MM.1S (cell line): ENCODE measurements at regions not wholly inside any gene's neighbourhood (a gene's known extent, or its start where the extent isn't known, plus 50 kb on each side); places are given as distances from the start of the nearest gene placed in this dataset.

Experiments used
- EZH2 ChIP-seq: fragments of 300-600 bp; sonication (generic); optimal IDR thresholded peaks from 2 replicates; pipeline ENCODE3; 2017; ENCODE audit warnings: low read depth, mild to moderate bottlenecking, antibody characterized with exemption, low read length, mixed read lengths
- EZH2phosphoT487 ChIP-seq: fragments of 300-600 bp; sonication (generic); IDR thresholded peaks from 2 replicates; pipeline ENCODE4 v1.6.1; 2018; ENCODE audit warnings: antibody characterized with exemption, low read length
- TF ChIP-seq, protein P1 (sequence below): fragments of 300-600 bp; sonication (generic); IDR thresholded peaks from 2 replicates; pipeline ENCODE4 v1.5.1; 2016; ENCODE audit warnings: antibody characterized with exemption, low read length, mixed read lengths

DNA sequence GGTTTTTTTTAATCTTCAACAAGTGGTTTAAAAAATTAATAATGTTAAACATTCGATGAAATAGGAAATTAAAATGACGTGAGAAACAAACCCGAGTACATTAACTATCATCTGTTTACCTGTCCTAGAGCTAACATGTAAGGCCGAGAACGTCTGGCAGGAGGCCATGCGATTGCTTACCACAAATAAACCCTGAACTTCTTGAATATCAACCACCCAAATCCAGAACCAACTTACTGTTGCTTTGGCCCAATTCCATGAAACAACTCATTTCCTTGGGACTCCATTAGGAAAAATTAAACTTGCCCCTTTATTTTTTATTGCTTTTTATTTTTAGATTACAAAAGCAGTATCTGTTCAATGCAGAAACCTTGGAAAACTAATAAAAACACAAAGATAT, 228.9 kb upstream of the IRS2 start:
- TF ChIP-seq, protein P1, sequence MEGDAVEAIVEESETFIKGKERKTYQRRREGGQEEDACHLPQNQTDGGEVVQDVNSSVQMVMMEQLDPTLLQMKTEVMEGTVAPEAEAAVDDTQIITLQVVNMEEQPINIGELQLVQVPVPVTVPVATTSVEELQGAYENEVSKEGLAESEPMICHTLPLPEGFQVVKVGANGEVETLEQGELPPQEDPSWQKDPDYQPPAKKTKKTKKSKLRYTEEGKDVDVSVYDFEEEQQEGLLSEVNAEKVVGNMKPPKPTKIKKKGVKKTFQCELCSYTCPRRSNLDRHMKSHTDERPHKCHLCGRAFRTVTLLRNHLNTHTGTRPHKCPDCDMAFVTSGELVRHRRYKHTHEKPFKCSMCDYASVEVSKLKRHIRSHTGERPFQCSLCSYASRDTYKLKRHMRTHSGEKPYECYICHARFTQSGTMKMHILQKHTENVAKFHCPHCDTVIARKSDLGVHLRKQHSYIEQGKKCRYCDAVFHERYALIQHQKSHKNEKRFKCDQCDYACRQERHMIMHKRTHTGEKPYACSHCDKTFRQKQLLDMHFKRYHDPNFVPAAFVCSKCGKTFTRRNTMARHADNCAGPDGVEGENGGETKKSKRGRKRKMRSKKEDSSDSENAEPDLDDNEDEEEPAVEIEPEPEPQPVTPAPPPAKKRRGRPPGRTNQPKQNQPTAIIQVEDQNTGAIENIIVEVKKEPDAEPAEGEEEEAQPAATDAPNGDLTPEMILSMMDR = no peak
- TF ChIP-seq EZH2phosphoT487 (no peak), EZH2 (no peak)
